Uterus (tissue), 2 donors: ENCODE measurements at regions not wholly inside any gene's neighbourhood (a gene's known extent, or its start where the extent isn't known, plus 50 kb on each side); places are given as distances from the start of the nearest gene placed in this dataset.

Experiments
- POLR2A ChIP-seq, 2 donors: fragments of 450-650 bp; IDR thresholded peaks; one replicate each; pipeline ENCODE4 v1.6.1; 2016; ENCODE audit warnings: antibody characterized with exemption in 2 of 2, mild to moderate bottlenecking in 1 of 2, moderate library complexity in 1 of 2
- TF ChIP-seq, protein P1 (sequence below), 4 experiments: fragments of 200-600 bp in 2 of 4; fragments of 450-650 bp in 2 of 4; sonication (generic) in 2 of 4; IDR thresholded peaks; one replicate each; pipeline ENCODE4 v1.5.1; 2016 to 2019; ENCODE audit warnings: antibody characterized with exemption in 4 of 4, mild to moderate bottlenecking in 2 of 4, moderate library complexity in 1 of 4

DNA sequence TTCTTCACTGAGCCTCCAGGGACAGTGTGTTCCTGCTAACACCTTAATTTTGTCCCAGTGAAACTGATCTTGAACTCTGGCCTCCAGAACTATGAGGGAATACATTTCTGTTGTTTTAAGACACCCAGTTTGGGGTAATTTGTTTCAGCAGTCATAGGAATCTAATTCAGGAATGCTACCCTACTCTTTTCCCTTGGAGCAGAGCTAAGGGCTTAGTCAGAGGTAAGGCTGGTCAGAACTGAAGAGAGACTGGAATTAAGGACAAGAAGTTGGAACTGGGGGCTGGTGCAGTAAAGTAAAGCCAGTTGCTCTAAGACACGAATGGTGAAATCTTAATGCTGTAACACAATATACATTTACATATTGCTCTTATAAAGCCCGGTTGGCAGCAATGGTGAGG is 809.7 kb downstream of the MAFB start:
- TF ChIP-seq, protein P1, sequence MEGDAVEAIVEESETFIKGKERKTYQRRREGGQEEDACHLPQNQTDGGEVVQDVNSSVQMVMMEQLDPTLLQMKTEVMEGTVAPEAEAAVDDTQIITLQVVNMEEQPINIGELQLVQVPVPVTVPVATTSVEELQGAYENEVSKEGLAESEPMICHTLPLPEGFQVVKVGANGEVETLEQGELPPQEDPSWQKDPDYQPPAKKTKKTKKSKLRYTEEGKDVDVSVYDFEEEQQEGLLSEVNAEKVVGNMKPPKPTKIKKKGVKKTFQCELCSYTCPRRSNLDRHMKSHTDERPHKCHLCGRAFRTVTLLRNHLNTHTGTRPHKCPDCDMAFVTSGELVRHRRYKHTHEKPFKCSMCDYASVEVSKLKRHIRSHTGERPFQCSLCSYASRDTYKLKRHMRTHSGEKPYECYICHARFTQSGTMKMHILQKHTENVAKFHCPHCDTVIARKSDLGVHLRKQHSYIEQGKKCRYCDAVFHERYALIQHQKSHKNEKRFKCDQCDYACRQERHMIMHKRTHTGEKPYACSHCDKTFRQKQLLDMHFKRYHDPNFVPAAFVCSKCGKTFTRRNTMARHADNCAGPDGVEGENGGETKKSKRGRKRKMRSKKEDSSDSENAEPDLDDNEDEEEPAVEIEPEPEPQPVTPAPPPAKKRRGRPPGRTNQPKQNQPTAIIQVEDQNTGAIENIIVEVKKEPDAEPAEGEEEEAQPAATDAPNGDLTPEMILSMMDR (IDR thresholded peaks at IDR 0.05), result no peak
- no peak for TF ChIP-seq POLR2A (IDR thresholded peaks at IDR 0.05)
